Neural cell (in vitro differentiated cells): ENCODE measurements at regions not wholly inside any gene's neighbourhood (a gene's known extent, or its start where the extent isn't known, plus 50 kb on each side); places are given as distances from the start of the nearest gene placed in this dataset.

Source experiments
- CTCF ChIP-seq: fragments of 450-650 bp; IDR thresholded peaks from 2 replicates; pipeline ENCODE4 v1.5.1; 2014; ENCODE audit warnings: antibody characterized with exemption, mild to moderate bottlenecking, moderate library complexity; ENCODE audit not compliant: poor library complexity, severe bottlenecking
- EZH2 ChIP-seq: fragments of 200-600, 300-800 bp; shearing (Covaris generic), sonication (generic); IDR thresholded peaks from 2 replicates; pipeline ENCODE4 v1.6.1; 2014; ENCODE audit warnings: antibody characterized with exemption, low read length, borderline replicate concordance, mild to moderate bottlenecking; ENCODE audit not compliant: insufficient read depth, poor library complexity, severe bottlenecking
- POLR2AphosphoS5 ChIP-seq: IDR thresholded peaks from 2 replicates; pipeline ENCODE4 v1.6.1; 2012

GRCh38 chrX:122135070-122135469 is 1049.0 kb upstream of the GRIA3 start:
- no peak for TF ChIP-seq POLR2AphosphoS5
- TF ChIP-seq CTCF = no peak
- TF ChIP-seq EZH2 = no peak
